ENCODE measurements at regions not wholly inside any gene's neighbourhood (a gene's known extent, or its start where the extent isn't known, plus 50 kb on each side); places are given as distances from the start of the nearest gene placed in this dataset.
"Not testable (repeated sequence)": the region's sequence is repeated elsewhere in the genome, so short reads cannot be mapped to it uniquely, and the experiment has no call there.

- Mint-ChIP-seq H3K9me3 (ENCODE audit: unreplicated experiment) (no peaks in the 10 kb centered on the region), H3K4me1 (ENCODE audit: unreplicated experiment) (no peaks in the 10 kb centered on the region), H3K27ac (ENCODE audit: unreplicated experiment) (no peak overlapping the region), H3K27me3 (ENCODE audit: unreplicated experiment) (peaks cover 3% of the 10 kb centered on the region), H3K36me3 (ENCODE audit: unreplicated experiment) (no peaks in the 10 kb centered on the region), H3K4me3 (ENCODE audit: unreplicated experiment) (no peak overlapping the region)
- no peak for DNase-seq (ENCODE audit: extremely low spot score, unreplicated experiment)
- no peak for TF ChIP-seq CTCF (IDR thresholded peaks at IDR 0.05)
Measured at GRCh38 chr11:15347969-15348734, 233.4 kb downstream of the INSC start.

- Mint-ChIP-seq H3K4me1 (ENCODE audit: unreplicated experiment) (no peaks in the 10 kb centered on the region), H3K4me3 (ENCODE audit: unreplicated experiment) (no peak overlapping the region), H3K9me3 (ENCODE audit: unreplicated experiment) (no peaks in the 10 kb centered on the region), H3K27me3 (ENCODE audit: unreplicated experiment) (peaks cover 3% of the 10 kb centered on the region), H3K36me3 (ENCODE audit: unreplicated experiment) (no peaks in the 10 kb centered on the region), H3K27ac (ENCODE audit: unreplicated experiment) (no peak overlapping the region)
- no peak for DNase-seq (ENCODE audit: extremely low spot score, unreplicated experiment)
- no peak for TF ChIP-seq CTCF (IDR thresholded peaks at IDR 0.05)
Measured at GRCh38 chr11:15349413-15349812, 234.7 kb downstream of the INSC start.

GRCh38 chr11:15361316-15361715 lies 246.6 kb downstream of the INSC start:
- no peak for DNase-seq (ENCODE audit: extremely low spot score, unreplicated experiment)
- no peak overlapping the region for H3K4me3 Mint-ChIP-seq (ENCODE audit: unreplicated experiment)
- no peak for TF ChIP-seq CTCF (IDR thresholded peaks at IDR 0.05)
- H3K4me1 Mint-ChIP-seq (ENCODE audit: unreplicated experiment), result no peaks in the 10 kb centered on the region
- no peaks in the 10 kb centered on the region for H3K27me3 Mint-ChIP-seq (ENCODE audit: unreplicated experiment)
- H3K36me3 Mint-ChIP-seq (ENCODE audit: unreplicated experiment), result no peaks in the 10 kb centered on the region
- H3K9me3 Mint-ChIP-seq (ENCODE audit: unreplicated experiment), result no peaks in the 10 kb centered on the region
- no peak overlapping the region for H3K27ac Mint-ChIP-seq (ENCODE audit: unreplicated experiment)

GRCh38 chr11:15365286-15365685 lies 250.6 kb downstream of the INSC start:
- not testable (repeated sequence) for H3K36me3 Mint-ChIP-seq (ENCODE audit: unreplicated experiment); H3K4me1 Mint-ChIP-seq (ENCODE audit: unreplicated experiment); DNase-seq (ENCODE audit: extremely low spot score, unreplicated experiment); H3K9me3 Mint-ChIP-seq (ENCODE audit: unreplicated experiment); H3K27me3 Mint-ChIP-seq (ENCODE audit: unreplicated experiment); H3K4me3 Mint-ChIP-seq (ENCODE audit: unreplicated experiment); H3K27ac Mint-ChIP-seq (ENCODE audit: unreplicated experiment)

- peaks cover 5% of the 10 kb centered on the region for H3K27me3 Mint-ChIP-seq (ENCODE audit: unreplicated experiment)
- H3K36me3 Mint-ChIP-seq (ENCODE audit: unreplicated experiment), result no peaks in the 10 kb centered on the region
- no peak for DNase-seq (ENCODE audit: extremely low spot score, unreplicated experiment)
- no peaks in the 10 kb centered on the region for H3K9me3 Mint-ChIP-seq (ENCODE audit: unreplicated experiment)
- no peaks in the 10 kb centered on the region for H3K4me1 Mint-ChIP-seq (ENCODE audit: unreplicated experiment)
- no peak overlapping the region for H3K4me3 Mint-ChIP-seq (ENCODE audit: unreplicated experiment)
- TF ChIP-seq CTCF (IDR thresholded peaks at IDR 0.05), result no peak
- no peak overlapping the region for H3K27ac Mint-ChIP-seq (ENCODE audit: unreplicated experiment)
Measured at GRCh38 chr11:15367695-15368094, 253.0 kb downstream of the INSC start.

Measured in osteocyte (in vitro differentiated cells).